ENCODE measurements at regions not wholly inside any gene's neighbourhood (a gene's known extent, or its start where the extent isn't known, plus 50 kb on each side); places are given as distances from the start of the nearest gene placed in this dataset.

GRCh38 chr20:53842301-53843099 is 227.9 kb downstream of the BCAS1 start:
- H3K36me3 ChIP-seq (ENCODE audit: low read depth) = no peaks in the 10 kb centered on the region
- 96 to 100% methylated on average over 1 of the region's 1 CpG for WGBS, 2 experiments (ENCODE audit: low coverage in 1 of 2, low lambda C conversion rate in 2 of 2, missing lambda C conversion rate in 2 of 2)
- H3K9me2 ChIP-seq (ENCODE audit: insufficient read depth) = no peaks in the 10 kb centered on the region
- H4K20me1 ChIP-seq (ENCODE audit: insufficient read depth) = no peaks in the 10 kb centered on the region
- no peak for TF ChIP-seq EZH2phosphoT487 (IDR thresholded peaks at IDR 0.05; ENCODE audit: insufficient read depth, low read depth)
- TF ChIP-seq EZH2 (IDR thresholded peaks at IDR 0.05; ENCODE audit: insufficient read depth, poor library complexity, severe bottlenecking) = no peak
- H3K9me3 ChIP-seq (ENCODE audit: low read depth) = no peaks in the 10 kb centered on the region
- no peaks in the 10 kb centered on the region for H3K79me2 ChIP-seq (ENCODE audit: insufficient read depth)
- no peak overlapping the region for H2AFZ ChIP-seq
- no peak overlapping the region for H3K27ac ChIP-seq
- H3K9ac ChIP-seq = no peak overlapping the region
- H3F3A ChIP-seq (ENCODE audit: insufficient read depth) = no peaks in the 10 kb centered on the region
- no peak overlapping the region for H3K4me3 ChIP-seq
- no peak overlapping the region for H3K4me2 ChIP-seq (ENCODE audit: unreplicated experiment)
- DNase-seq = no peak
- in situ Hi-C loops (cut with MboI) = no loop called here
- H3K27me3 ChIP-seq (replicated peaks; ENCODE audit: insufficient read depth) = no peaks in the 10 kb centered on the region
- H3K4me1 ChIP-seq (ENCODE audit: insufficient read depth) = no peaks in the 10 kb centered on the region; the same call in 1 of the 2 replicates

GRCh38 chr20:53841741-53842140 is 228.7 kb downstream of the BCAS1 start:
- WGBS, 2 experiments (ENCODE audit: low coverage in 1 of 2, low lambda C conversion rate in 2 of 2, missing lambda C conversion rate in 2 of 2) = 52 to 62% methylated on average over 3 of the region's 3 CpGs
- Histone ChIP-seq H3K36me3 (ENCODE audit: low read depth) (no peaks in the 10 kb centered on the region), H3K27ac (no peak overlapping the region), H3K4me3 (no peak overlapping the region), H3K79me2 (ENCODE audit: insufficient read depth) (no peaks in the 10 kb centered on the region), H3K9me2 (ENCODE audit: insufficient read depth) (no peaks in the 10 kb centered on the region), H3K9ac (no peak overlapping the region), H3K4me1 (ENCODE audit: insufficient read depth) (no peaks in the 10 kb centered on the region; the same call in 1 of the 2 replicates), H3K4me2 (ENCODE audit: unreplicated experiment) (no peak overlapping the region), H4K20me1 (ENCODE audit: insufficient read depth) (no peaks in the 10 kb centered on the region), H3K27me3 (replicated peaks; ENCODE audit: insufficient read depth) (no peaks in the 10 kb centered on the region), H3F3A (ENCODE audit: insufficient read depth) (no peaks in the 10 kb centered on the region), H2AFZ (no peak overlapping the region), H3K9me3 (ENCODE audit: low read depth) (no peaks in the 10 kb centered on the region)
- DNase-seq = no peak
- in situ Hi-C loops (cut with MboI) = no loop called here
- no peak for TF ChIP-seq EZH2phosphoT487 (IDR thresholded peaks at IDR 0.05; ENCODE audit: insufficient read depth, low read depth)
- no peak for TF ChIP-seq EZH2 (IDR thresholded peaks at IDR 0.05; ENCODE audit: insufficient read depth, poor library complexity, severe bottlenecking)

- H3K4me1 ChIP-seq (ENCODE audit: insufficient read depth) = no peaks in the 10 kb centered on the region; the same call in 1 of the 2 replicates
- no peak overlapping the region for H3K4me3 ChIP-seq
- H3K27ac ChIP-seq = no peak overlapping the region
- no peak overlapping the region for H3K4me2 ChIP-seq (ENCODE audit: unreplicated experiment)
- no peaks in the 10 kb centered on the region for H3K9me2 ChIP-seq (ENCODE audit: insufficient read depth)
- no peaks in the 10 kb centered on the region for H4K20me1 ChIP-seq (ENCODE audit: insufficient read depth)
- no peaks in the 10 kb centered on the region for H3K36me3 ChIP-seq (ENCODE audit: low read depth)
- H3K9me3 ChIP-seq (ENCODE audit: low read depth) = no peaks in the 10 kb centered on the region
- H2AFZ ChIP-seq = no peak overlapping the region
- no peak overlapping the region for H3K9ac ChIP-seq
- DNase-seq = no peak
- TF ChIP-seq EZH2 (IDR thresholded peaks at IDR 0.05; ENCODE audit: insufficient read depth, poor library complexity, severe bottlenecking) = no peak
- TF ChIP-seq EZH2phosphoT487 (IDR thresholded peaks at IDR 0.05; ENCODE audit: insufficient read depth, low read depth) = no peak
- in situ Hi-C loops (cut with MboI) = no loop called here
- H3K27me3 ChIP-seq (replicated peaks; ENCODE audit: insufficient read depth) = no peaks in the 10 kb centered on the region
- H3K79me2 ChIP-seq (ENCODE audit: insufficient read depth) = no peaks in the 10 kb centered on the region
- H3F3A ChIP-seq (ENCODE audit: insufficient read depth) = no peaks in the 10 kb centered on the region
Observed at GRCh38 chr20:53840532-53840931, 229.9 kb downstream of the BCAS1 start.

GRCh38 chr20:53839423-53840176 is 230.8 kb downstream of the BCAS1 start:
- Histone ChIP-seq H3K79me2 (ENCODE audit: insufficient read depth) (no peaks in the 10 kb centered on the region), H3K27ac (no peak overlapping the region), H3K9ac (no peak overlapping the region), H3K27me3 (replicated peaks; ENCODE audit: insufficient read depth) (no peaks in the 10 kb centered on the region), H3K4me1 (ENCODE audit: insufficient read depth) (no peaks in the 10 kb centered on the region), H3K9me3 (ENCODE audit: low read depth) (no peaks in the 10 kb centered on the region), H3K4me2 (ENCODE audit: unreplicated experiment) (no peak overlapping the region), H3K9me2 (ENCODE audit: insufficient read depth) (no peaks in the 10 kb centered on the region), H3K4me3 (no peak overlapping the region), H3K36me3 (ENCODE audit: low read depth) (no peaks in the 10 kb centered on the region), H2AFZ (no peak overlapping the region), H3F3A (ENCODE audit: insufficient read depth) (no peaks in the 10 kb centered on the region), H4K20me1 (ENCODE audit: insufficient read depth) (no peaks in the 10 kb centered on the region)
- 78 to 84% methylated on average over 8 of the region's 8 CpGs for WGBS, 2 experiments (ENCODE audit: low coverage in 1 of 2, low lambda C conversion rate in 2 of 2, missing lambda C conversion rate in 2 of 2)
- TF ChIP-seq EZH2phosphoT487 (IDR thresholded peaks at IDR 0.05; ENCODE audit: insufficient read depth, low read depth) = no peak
- TF ChIP-seq EZH2 (IDR thresholded peaks at IDR 0.05; ENCODE audit: insufficient read depth, poor library complexity, severe bottlenecking) = no peak
- in situ Hi-C loops (cut with MboI) = loop anchor here (10.0 kb wide), 1 partner anchor 225 kb away; no protein-coding TSS in a partner anchor
- DNase-seq = no peak
